ENCODE measurements at regions not wholly inside any gene's neighbourhood (a gene's known extent, or its start where the extent isn't known, plus 50 kb on each side); places are given as distances from the start of the nearest gene placed in this dataset.

DNA sequence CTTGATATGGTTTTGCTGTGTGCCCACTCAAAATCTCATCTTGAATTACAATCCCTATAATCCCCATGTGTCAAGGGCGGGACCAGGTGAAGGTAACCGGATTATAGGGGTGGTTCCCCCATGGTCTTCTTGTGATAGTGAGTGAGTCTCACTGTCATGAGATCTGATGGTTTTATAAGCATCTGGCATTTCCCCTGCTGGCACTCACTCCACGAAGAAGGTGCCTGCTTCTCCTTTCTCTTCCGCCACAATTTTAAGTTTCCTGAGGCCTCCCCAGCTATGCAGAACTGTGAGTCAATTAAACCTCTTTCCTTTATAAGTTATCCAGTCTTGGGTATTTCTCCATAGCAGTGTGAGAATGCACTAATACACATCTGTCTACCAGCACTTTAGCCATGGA, 109.5 kb upstream of the SDK1 start:
- DNase-seq (ENCODE audit: insufficient read length, low spot score) (no peak), FAIRE-seq (no peak)
- TF ChIP-seq SPI1 (IDR thresholded peaks at IDR 0.05; ENCODE audit: low read depth, low read length) (no peak), TAF1 (IDR thresholded peaks at IDR 0.05; ENCODE audit: low read depth, low read length) (no peak), POLR2AphosphoS5 (IDR thresholded peaks at IDR 0.05; ENCODE audit: low read depth, low read length) (no peak), POU2F2 (IDR thresholded peaks at IDR 0.05; ENCODE audit: low read depth, low read length) (no peak), POLR2A (IDR thresholded peaks at IDR 0.05; ENCODE audit: low read depth, low read length) (no peak), PAX5 (IDR thresholded peaks at IDR 0.05; ENCODE audit: insufficient read depth, low read length, severe bottlenecking) (no peak)

GRCh38 chr7:3192669-3193068, 108.4 kb upstream of the SDK1 start:
- FAIRE-seq: no peak
- TF ChIP-seq SPI1 (IDR thresholded peaks at IDR 0.05; ENCODE audit: low read depth, low read length) (no peak), TAF1 (IDR thresholded peaks at IDR 0.05; ENCODE audit: low read depth, low read length) (no peak), POLR2AphosphoS5 (IDR thresholded peaks at IDR 0.05; ENCODE audit: low read depth, low read length) (no peak), POLR2A (IDR thresholded peaks at IDR 0.05; ENCODE audit: low read depth, low read length) (no peak), POU2F2 (IDR thresholded peaks at IDR 0.05; ENCODE audit: low read depth, low read length) (no peak), PAX5 (IDR thresholded peaks at IDR 0.05; ENCODE audit: insufficient read depth, low read length, severe bottlenecking) (no peak)
- DNase-seq (ENCODE audit: insufficient read length, low spot score): no peak

DNA sequence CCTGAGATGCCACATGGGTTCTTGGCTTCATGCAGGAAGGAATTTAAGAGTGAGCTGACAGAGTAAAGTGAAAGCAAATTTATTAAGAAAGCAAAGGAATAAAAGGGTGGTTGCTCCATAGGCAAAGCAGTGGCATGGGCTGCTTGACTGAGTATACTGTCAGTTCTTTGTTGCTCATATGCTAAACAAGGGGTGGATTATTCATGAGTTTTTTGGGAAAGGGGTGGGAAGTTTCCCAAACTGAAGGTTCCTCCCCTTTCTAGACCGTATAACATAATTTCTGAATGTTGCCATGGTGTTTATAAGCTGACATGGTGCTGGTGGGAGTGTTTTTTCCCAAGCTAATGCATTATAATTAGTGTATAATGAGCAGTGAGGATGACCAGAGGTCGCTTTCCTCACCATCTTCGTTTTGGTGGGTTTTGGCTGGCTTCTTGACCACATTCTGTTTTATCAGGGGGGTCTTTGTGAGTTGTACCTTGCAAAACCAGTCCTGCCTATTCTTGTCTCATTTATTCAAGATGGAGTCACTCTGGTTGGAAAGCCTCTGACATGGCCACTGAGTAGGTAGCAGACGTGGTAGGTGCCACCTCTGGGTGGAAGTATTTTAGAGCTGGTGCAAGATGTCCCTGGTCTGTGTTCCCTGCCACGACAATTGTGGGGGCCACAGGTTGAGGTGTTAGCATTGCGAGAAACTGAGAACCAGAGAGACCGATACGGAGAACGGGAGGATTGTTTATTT, 107.5 kb upstream of the SDK1 start:
- FAIRE-seq: no peak
- TF ChIP-seq PAX5 (IDR thresholded peaks at IDR 0.05; ENCODE audit: insufficient read depth, low read length, severe bottlenecking) (no peak), POLR2AphosphoS5 (IDR thresholded peaks at IDR 0.05; ENCODE audit: low read depth, low read length) (no peak), SPI1 (IDR thresholded peaks at IDR 0.05; ENCODE audit: low read depth, low read length) (no peak), POLR2A (IDR thresholded peaks at IDR 0.05; ENCODE audit: low read depth, low read length) (no peak), TAF1 (IDR thresholded peaks at IDR 0.05; ENCODE audit: low read depth, low read length) (no peak), POU2F2 (IDR thresholded peaks at IDR 0.05; ENCODE audit: low read depth, low read length) (no peak)
- no peak for DNase-seq (ENCODE audit: insufficient read length, low spot score)

DNA sequence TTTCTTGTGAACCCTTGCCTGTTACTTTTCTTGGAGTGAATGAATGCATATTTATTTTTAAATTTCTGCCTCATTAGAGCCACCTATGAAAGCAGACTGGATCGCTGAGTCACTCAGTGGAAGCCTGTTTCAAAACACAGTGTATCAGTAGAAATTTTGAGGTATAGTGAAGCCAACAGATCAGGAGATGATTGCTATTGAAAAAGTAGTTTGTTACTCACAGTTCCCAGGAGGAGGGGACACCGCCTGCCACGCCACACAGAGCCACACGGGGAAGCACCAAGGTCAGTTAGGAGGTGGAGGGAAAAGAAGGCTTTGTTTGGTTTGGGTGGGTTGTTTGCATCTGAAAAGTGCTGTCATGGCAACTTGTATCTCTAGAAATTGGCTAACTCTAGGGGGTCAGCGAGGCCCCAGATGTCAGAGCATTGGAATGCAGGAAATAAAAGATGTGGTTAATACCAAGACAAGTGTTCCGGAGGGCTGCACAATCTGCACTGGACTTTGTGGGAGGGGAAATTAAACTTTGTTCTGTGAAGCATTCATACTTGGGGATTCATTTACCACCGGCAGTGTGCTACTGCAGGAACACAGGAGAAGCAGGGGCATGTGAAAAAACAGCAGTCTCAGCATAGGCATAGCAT, 106.4 kb upstream of the SDK1 start:
- FAIRE-seq (no peak), DNase-seq (ENCODE audit: insufficient read length, low spot score) (no peak)
- no peak for TF ChIP-seq POU2F2 (IDR thresholded peaks at IDR 0.05; ENCODE audit: low read depth, low read length)
- TF ChIP-seq POLR2AphosphoS5 (IDR thresholded peaks at IDR 0.05; ENCODE audit: low read depth, low read length): no peak
- TF ChIP-seq TAF1 (IDR thresholded peaks at IDR 0.05; ENCODE audit: low read depth, low read length): no peak
- TF ChIP-seq PAX5 (IDR thresholded peaks at IDR 0.05; ENCODE audit: insufficient read depth, low read length, severe bottlenecking): no peak
- TF ChIP-seq SPI1 (IDR thresholded peaks at IDR 0.05; ENCODE audit: low read depth, low read length): no peak
- no peak for TF ChIP-seq POLR2A (IDR thresholded peaks at IDR 0.05; ENCODE audit: low read depth, low read length)

- TF ChIP-seq POLR2A (IDR thresholded peaks at IDR 0.05; ENCODE audit: low read depth, low read length) (no peak), TAF1 (IDR thresholded peaks at IDR 0.05; ENCODE audit: low read depth, low read length) (no peak), POLR2AphosphoS5 (IDR thresholded peaks at IDR 0.05; ENCODE audit: low read depth, low read length) (no peak), POU2F2 (IDR thresholded peaks at IDR 0.05; ENCODE audit: low read depth, low read length) (no peak), SPI1 (IDR thresholded peaks at IDR 0.05; ENCODE audit: low read depth, low read length) (no peak), PAX5 (IDR thresholded peaks at IDR 0.05; ENCODE audit: insufficient read depth, low read length, severe bottlenecking) (no peak)
- DNase-seq (ENCODE audit: insufficient read length, low spot score) (no peak), FAIRE-seq (no peak)
These were observed 105.9 kb upstream of the SDK1 start for GRCh38 chr7:3195160-3195559.

GRCh38 chr7:3196629-3197400, 104.2 kb upstream of the SDK1 start:
- DNase-seq (ENCODE audit: insufficient read length, low spot score) (no peak), FAIRE-seq (no peak)
- TF ChIP-seq POLR2AphosphoS5 (IDR thresholded peaks at IDR 0.05; ENCODE audit: low read depth, low read length) (no peak), TAF1 (IDR thresholded peaks at IDR 0.05; ENCODE audit: low read depth, low read length) (no peak), POU2F2 (IDR thresholded peaks at IDR 0.05; ENCODE audit: low read depth, low read length) (no peak), PAX5 (IDR thresholded peaks at IDR 0.05; ENCODE audit: insufficient read depth, low read length, severe bottlenecking) (no peak)

DNA sequence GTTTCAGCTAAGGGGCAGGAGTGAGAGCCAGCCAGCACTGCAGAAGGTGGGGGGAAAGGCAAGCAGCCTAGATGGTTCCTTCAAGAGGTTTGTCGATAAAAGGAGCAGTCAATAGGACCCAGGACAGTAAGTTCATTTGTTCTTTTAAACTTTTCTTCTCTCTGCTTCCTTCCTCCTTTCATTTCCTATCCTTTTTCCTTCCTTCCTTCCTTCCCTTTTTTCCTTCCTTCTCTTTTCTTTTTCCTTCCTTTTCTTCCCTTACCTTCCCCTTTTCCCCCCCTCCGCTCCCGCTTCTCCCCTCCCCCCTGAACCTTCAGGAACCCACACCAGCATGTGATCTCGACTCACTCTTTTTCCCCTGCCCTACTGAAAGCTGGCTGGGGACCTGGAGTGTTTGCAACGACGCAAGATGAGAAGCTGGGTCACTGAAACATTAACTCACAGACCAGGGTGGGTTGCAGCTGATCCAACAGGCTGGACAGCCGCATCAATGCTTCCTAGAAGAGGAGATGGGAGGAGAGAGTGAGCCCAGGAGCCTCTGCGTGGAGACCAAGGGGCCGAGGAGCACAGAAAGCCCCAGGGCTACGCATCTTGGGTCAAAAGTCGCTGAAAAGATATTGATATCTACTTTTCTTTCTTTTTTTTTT, 103.4 kb upstream of the SDK1 start:
- TF ChIP-seq PAX5 (IDR thresholded peaks at IDR 0.05; ENCODE audit: insufficient read depth, low read length, severe bottlenecking) (no peak), POLR2AphosphoS5 (IDR thresholded peaks at IDR 0.05; ENCODE audit: low read depth, low read length) (no peak), POU2F2 (IDR thresholded peaks at IDR 0.05; ENCODE audit: low read depth, low read length) (no peak), TAF1 (IDR thresholded peaks at IDR 0.05; ENCODE audit: low read depth, low read length) (no peak), POLR2A (IDR thresholded peaks at IDR 0.05; ENCODE audit: low read depth, low read length) (no peak), SPI1 (IDR thresholded peaks at IDR 0.05; ENCODE audit: low read depth, low read length) (no peak)
- FAIRE-seq (no peak), DNase-seq (ENCODE audit: insufficient read length, low spot score) (no peak)

GRCh38 chr7:3198316-3198715, 102.7 kb upstream of the SDK1 start:
- FAIRE-seq (no peak), DNase-seq (ENCODE audit: insufficient read length, low spot score) (no peak)
- TF ChIP-seq POLR2AphosphoS5 (IDR thresholded peaks at IDR 0.05; ENCODE audit: low read depth, low read length): no peak
- no peak for TF ChIP-seq SPI1 (IDR thresholded peaks at IDR 0.05; ENCODE audit: low read depth, low read length)
- no peak for TF ChIP-seq TAF1 (IDR thresholded peaks at IDR 0.05; ENCODE audit: low read depth, low read length)
- no peak for TF ChIP-seq POLR2A (IDR thresholded peaks at IDR 0.05; ENCODE audit: low read depth, low read length)
- no peak for TF ChIP-seq POU2F2 (IDR thresholded peaks at IDR 0.05; ENCODE audit: low read depth, low read length)
- TF ChIP-seq PAX5 (IDR thresholded peaks at IDR 0.05; ENCODE audit: insufficient read depth, low read length, severe bottlenecking): no peak
